NCI-H1694 treated with DMSO at 0.1 percent for 48 hours (cell line): ENCODE measurements at regions not wholly inside any gene's neighbourhood (a gene's known extent, or its start where the extent isn't known, plus 50 kb on each side); places are given as distances from the start of the nearest gene placed in this dataset.

Source experiments
- DNase-seq: peaks from one replicate; lab custom pipeline; 2025; lab: John Stamatoyannopoulos, UW

DNA sequence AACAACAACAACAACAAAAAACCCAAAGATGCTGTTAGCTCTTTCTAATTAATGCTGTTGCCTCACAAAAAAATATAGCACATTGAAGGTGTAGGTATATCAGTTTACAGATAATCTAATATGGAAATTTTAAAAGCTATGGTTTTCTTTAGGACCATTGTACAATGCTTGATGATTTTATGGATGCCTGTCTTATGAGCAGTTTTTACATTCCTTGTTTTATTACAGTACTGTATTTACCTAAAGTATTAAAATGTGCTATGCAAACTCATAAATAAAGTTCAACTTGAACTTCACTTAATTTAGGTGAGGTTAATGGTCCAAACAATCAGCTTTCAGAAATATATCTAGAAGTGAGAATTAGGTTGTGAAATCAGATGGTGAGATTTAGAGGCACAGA, 212.2 kb upstream of the GOLIM4 start:
- DNase-seq, result no peak

DNA sequence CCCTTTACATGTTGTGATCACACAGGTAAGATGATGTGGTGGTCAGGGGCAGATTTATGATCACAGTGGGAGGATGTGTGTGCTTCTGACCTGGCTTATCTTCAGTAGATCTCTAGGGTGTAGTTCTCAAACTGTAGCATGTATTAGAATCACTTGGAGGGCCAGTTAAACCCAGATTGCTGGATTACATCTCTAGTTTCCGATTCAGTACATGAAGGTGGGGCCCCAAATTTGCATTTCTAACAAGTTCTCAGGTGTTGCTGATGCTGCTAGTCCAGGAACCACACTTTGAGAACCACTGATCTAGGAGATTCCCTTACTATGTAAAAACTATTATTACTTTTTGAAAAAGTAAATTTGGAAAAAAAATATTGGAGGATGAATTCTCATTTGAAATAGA, 199.3 kb upstream of the GOLIM4 start:
- DNase-seq, result no peak

DNA sequence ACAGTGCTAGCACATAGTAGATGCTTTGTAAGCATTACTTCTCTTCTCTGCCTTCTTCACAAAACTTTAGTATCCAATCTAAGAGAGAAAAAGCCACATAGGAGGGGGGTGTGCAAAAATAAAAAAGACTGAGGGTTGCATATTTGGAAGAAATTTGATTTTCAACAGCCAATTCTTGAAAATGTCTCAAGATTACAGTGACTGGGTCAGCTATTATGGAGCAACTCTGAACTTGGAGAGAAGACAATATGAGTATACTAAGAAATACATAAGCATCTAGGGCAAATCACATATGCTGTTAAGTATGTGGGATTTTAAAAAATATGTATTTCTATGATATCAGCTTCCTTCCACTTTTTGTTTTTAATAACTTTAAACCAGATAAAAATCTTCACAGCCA, 196.6 kb upstream of the GOLIM4 start:
- DNase-seq, result no peak

DNA sequence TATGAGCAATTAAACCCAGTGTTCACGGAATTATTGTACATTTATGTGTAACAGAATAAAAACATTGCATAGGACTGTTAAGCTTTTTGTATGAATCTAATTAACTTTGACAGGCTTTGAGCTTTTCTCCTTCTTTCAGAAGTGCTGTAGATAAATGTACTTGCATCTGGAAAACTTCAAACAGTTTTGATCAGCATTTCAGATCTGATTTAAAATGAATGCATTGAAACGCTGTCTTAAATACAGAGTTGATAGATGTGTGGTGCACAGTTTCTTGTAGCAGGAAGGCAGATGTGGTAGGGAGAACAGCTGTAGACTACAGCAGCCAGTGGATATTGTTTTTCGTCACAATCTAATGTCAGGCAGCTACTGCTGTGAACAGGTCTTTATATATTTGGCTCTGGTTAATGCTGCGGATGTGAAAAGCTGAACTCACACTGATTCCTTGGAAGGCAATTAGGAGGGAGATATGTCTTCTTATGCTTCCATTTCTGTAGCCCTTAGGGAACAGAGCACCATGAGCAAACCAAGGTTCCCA, 193.8 kb upstream of the GOLIM4 start:
- DNase-seq, result no peak

DNA sequence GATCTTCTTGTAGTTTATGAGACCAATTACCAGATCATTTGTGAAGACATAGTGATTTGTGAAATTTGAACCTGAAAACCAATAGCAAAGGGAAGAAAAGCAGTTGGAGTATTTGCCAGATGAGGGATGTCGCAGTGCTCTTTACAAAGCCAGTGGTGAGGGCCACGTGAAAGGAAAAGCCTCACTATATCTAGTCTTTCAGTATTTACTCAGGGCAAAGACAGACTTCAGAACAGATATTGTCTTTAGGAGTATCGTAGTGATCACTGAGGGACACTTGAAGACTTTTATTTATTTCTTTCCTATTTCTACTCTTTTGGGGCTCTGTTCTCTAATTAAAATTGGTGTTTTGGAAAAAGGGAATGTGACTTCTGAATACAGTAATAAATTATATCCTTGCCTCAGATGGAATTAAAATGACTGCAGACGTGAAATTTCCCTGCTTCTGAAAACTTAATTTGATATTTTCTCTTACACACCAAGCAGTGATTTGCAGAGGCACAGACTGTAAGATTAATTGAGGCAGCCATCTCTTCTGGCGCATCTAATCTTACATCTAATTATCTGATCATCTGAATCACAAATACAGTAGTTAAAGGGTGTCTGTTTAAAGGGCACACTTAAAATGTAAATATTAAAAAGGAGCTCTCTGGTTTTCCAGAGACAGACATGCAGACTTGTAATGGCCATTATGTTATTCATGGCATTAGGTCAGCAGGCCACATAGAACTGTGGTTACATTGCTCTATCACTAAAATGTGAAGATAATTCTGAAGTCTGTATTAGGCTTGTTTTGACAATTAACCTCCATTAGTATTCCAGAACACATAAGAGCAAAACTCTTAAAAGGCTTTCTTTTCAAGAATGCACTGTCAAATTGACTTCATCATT, 193.0 kb upstream of the GOLIM4 start:
- DNase-seq, result no peak

DNA sequence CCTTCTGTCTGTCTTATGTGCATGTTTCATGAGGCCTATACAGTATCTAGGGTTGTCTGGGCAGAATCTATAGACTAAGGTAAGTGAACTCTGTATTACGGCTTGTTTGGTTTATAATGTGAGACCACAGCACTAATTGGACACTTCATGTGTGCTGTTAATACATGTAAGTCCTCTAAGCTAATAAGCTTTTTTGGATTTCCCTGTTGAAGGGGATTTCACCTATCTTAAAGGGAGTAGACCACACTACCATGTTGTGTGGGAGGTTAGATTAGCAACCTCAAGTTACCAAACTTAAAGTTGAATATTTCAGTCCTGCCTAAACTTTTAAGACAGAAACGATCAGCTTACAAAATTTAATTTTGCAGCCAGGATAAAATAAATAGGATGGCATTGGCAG, 189.8 kb upstream of the GOLIM4 start:
- no peak for DNase-seq

DNA sequence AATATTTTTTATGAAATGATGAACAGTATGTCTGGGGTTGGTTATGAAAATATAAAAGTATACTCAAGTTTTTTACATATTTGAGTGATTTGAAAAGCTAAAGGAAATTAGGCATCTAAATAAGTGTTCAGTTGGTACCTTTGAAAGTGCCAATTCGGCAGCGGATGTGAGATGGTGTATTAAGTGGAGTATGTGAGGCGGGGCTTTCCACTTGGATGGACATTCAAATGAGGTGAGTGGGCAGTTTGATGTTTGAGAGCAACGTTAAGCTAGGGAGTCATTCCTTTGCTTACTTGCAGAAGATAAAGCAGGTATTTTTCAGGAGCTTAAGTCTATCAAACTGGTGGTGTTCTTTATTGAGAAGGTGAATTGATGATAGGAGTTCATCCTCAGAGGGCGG, 189.0 kb upstream of the GOLIM4 start:
- DNase-seq, result no peak

DNA sequence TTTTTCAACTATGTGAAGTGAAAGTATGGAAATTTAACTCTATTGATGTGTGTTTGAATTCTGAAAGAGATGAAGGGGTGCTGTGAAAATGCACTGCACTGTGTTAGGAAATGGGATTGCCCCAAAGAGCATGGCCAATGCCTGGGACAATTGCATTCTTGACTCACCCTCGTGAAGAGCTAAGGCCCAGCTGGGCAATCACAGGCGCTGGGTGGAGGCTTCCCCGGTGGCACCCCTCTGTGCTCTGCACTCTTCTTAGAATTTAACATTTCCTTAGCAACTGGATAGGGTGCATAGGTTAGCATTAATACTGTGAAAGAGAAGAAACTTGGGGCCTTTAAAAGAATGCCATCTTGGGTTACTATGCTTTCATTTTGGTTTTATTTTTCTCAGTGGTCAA, 179.9 kb upstream of the GOLIM4 start:
- DNase-seq, result no peak

DNA sequence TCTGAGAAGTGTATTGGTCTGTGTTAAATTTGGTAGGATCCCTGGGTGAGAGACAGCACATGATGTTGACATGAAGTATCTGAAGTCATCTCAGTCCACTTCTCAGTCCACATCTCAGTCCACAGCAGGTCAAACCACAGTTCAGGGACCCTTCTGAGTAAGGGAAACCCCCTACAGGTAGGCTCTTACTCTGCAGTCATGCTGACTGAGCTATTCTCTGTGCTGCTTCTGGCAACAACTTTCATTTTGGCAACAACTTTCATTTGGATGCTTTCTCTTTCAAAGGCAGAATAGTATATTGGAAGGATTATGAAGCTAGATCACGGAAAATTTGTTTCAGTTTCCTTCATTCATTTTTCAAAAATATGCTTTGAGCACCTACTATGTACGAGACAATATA, 178.2 kb upstream of the GOLIM4 start:
- DNase-seq, result no peak

DNA sequence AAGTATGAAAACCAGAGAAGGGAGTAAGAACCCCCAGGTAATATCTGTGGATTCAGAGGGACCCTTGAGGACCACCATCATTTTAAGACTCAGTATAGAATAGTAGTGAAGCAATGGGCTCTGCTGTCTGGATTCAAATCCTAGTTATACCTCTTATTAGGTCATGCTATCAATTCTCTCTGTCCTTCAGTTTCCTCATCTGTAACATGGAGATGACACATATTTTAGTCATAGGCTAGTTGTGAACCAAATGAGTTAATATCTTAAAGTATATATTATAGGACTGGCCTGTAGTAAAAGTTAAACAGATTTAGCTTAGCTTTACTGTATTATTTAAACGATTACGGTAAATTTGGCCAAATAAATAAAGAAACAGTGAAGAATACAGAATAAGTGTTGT, 177.3 kb upstream of the GOLIM4 start:
- DNase-seq, result no peak

DNA sequence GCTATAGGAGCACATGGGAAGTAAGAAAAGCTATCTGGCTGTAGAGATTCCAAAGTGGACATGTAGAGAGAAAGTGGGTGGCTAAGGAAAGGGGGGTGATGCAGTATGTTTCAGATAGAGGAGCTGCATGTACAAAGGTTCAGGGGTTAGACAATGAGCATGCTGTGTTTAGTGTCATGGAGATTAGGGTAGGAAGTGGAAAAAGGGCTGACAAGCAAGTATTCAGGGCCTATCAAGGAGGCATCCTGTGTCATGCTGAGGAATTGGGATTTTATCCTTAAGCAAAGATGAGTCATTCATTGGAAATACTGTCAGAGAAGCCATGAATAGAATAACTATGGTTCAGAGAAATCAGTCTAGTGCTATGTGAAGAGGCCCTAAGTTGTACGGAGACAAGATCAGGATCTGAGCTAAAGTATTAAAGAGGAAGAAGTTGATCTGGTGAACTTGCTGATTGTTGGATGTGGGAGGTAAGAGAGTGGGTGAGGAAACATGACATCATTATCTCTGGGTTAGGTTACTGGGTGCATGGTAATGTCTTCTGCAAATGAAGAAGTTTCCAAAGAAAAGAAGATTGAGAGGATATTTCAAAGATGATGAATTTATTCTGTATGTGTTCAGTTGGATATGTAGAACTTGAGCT, 176.7 kb upstream of the GOLIM4 start:
- no peak for DNase-seq

DNA sequence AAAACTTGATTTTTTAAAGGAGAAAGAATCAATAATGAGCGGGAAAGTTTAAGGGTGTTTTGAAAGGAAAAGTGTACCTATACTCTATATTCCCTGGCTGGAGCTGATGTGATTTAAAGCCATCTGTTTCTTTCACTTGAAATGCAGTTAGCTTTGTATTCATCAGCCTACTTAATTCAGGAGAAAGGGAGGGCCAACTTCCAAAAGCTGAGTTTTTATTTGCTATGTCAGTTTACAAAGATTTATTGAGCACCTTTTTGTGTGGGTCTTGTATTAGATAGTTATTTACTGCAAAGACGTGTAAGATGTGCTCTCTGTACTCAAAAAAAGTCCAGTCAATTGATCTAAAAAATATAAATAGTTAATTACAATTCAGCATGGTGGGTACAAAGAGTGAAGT, 176.2 kb upstream of the GOLIM4 start:
- no peak for DNase-seq

DNA sequence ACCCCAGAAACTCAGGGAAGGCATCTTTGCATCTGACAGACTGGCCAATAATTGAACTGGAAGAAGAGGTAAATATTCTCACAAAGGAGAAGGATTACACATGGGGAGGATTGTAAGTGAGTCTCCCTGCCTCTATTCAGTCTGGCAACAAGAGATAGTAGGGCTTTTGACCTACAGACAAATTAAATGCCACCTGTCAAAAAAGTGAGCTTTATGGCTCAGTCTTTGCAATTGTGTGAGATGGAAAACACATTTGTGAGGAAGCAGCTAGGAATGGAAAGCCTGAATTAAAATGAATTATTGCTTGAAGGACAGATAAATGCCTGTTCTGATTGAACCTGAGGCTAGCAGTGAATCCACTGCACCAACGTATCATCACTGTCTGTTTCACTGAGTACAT, 173.3 kb upstream of the GOLIM4 start:
- DNase-seq, result no peak

DNA sequence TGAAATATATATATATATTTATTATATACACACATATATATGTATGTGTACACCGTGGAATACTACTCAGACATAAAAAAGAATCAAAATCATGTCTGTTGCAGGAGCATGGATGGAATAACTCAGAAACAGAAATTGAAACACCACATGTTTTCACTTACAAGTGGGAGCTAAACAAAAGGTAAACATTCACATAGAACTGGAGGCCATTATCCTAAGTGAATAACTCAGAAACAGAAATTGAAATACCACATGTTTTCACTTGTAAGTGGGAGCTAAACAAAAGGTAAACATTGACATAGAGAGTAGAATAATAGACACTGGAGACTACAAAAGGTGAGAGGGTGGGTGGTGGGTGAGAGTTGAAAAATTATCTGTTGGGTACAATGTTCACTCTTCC, 171.5 kb upstream of the GOLIM4 start:
- no peak for DNase-seq

DNA sequence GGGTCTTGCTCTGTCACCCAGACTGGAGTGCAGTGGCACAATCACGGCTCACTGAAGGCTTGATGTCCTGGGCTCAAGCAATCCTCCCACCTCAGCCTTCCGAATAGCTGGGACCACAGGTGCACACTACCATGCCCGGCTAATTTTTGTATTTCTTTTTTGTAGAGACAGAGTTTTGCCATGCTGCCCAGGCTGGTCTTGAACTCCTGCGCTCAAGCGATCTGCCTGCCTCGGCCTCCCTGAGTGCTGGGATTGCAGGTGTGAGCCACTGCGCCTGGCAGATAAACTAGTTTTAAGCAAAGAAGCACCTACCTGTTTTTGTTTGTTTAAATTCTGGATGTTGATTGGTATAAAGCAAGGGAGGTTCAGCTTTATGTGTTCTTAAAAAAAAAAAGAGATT, 170.6 kb upstream of the GOLIM4 start:
- DNase-seq, result no peak

DNA sequence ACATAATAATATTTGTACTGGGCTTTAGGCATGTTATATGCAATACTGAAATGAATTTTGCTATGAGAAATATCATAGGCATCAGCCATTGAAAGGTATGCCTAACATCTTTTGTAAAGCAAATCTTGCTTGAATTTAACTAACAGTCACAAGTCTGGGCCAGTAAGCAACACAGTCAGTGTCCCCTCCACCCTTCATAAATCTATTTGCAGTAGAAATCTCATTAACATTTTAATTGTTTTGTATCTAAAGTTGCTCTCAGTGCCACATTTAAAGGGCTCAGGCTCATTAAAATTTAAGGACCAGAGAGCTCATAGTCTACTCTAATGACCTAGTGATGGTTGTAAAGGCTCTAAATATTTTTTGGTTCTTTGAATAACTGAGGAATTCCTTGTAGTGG, 167.2 kb upstream of the GOLIM4 start:
- no peak for DNase-seq

DNA sequence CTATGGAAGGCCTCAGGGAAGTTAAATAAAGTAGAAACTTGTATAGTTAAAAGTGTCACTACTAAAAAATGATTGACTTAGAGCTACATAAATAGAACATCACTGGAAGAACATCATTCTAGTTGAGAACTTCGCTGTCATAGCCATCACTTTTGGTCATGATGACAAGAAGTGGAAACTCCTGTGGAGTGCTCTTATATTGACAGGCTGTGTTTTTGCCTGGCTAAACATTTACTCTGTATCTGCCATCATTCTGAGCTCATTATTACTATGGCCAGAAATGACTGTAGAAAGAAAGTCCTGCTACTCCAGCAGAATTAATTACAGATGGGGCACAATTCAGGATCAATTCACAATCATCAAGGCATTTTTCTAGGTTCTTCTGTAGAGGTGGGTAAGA, 165.1 kb upstream of the GOLIM4 start:
- no peak for DNase-seq

DNA sequence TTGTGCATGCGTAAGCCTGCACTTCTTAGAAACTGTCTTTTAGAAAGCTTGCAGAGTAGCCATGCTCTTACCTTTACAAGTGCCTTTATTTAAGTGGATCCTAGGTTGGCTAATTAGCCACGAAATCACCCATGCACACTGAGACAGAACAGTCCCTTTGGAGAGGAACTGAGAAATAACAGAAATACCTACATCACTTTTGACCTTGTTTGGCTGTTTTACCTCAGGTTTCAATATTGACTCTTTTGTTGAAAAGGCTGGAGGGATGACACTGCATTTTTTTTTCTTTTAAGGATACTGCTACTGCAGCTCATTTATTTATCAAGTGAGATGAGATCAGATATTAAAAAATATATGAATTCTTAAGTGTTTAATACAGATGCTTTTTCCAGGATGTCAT, 155.6 kb upstream of the GOLIM4 start:
- DNase-seq, result no peak

DNA sequence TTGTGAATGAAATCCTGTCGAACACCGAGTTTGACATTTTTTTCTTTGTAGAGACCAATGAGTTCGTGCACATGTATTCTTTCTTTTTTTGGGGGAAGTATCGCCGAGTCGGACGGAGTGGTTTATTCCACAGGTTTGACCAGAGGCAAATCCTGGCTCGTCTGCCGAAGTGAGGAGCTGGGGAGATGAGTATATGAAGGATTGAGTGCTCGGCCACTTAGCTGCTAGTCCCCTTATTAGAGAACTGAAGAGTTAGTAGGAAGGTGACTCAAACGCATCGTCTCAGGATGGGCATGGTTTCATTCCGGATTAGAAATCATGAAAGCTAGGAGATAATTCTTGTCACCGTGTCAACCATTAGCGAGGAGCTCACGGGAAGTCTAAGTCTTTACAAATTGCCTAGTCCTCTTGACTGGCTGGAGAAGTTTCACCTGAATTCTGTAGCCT, 154.7 kb upstream of the GOLIM4 start:
- DNase-seq, result no peak

DNA sequence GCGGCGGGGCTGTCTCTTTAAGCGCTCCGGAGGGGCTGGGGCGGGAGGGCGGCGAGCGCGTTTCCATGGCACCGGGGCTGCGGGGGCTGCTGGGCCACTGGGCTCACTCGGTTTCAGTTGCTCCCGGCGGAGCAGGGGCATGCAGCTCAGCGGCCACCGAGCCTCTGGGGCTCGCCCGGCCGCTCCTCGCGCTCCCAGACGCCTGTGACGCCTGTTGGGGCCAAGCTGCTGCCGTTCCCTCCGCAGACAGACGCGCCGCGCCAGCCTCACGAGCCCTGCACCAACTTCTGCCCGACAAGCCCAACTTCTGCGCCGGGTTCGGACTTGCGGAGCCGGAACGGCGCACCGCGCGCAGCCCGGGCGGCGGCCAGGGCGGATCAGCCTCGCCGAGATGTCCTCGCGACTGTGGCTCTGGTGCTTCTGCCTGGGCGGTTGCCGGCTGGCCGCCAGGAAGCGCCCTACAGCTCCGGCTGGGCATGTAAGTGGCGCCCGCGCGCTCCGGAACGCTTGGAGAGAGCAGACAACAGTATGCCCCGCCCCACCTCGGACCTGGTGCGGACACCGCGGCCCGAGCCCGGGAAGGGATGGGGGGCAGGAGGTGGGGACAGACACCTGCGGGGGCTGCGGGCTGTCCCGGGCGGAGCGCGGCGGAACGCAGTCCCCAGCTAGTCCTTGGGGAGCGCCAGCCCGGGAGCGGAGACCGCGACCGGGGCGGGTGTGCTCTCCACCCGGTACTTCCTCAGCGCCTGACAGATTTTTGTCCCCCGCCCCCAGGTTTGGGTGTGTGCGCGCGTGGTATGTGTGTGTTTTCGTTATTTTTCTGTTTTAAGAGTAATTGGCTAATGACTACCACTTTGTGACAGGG, 154.1 kb upstream of the GOLIM4 start:
- peak; percentile 18 for DNase-seq

DNA sequence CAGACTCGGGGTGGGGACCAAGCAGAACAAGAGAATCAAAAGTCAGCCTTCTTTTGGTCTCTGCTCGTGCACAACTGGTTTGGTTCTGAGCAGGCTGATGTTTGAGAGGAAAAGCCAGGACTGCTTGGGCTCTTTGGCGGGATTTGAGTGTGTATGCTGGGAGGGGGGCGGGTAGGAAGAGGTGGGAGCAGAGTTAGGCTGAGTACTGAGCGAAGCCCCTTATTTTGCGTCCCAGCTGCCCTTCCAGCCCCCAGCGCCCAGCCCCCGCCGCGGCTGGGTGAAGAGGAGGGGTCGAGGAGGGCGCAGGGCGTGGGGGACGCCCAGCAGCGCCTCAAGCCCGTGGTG, 153.5 kb upstream of the GOLIM4 start:
- DNase-seq, result no peak

DNA sequence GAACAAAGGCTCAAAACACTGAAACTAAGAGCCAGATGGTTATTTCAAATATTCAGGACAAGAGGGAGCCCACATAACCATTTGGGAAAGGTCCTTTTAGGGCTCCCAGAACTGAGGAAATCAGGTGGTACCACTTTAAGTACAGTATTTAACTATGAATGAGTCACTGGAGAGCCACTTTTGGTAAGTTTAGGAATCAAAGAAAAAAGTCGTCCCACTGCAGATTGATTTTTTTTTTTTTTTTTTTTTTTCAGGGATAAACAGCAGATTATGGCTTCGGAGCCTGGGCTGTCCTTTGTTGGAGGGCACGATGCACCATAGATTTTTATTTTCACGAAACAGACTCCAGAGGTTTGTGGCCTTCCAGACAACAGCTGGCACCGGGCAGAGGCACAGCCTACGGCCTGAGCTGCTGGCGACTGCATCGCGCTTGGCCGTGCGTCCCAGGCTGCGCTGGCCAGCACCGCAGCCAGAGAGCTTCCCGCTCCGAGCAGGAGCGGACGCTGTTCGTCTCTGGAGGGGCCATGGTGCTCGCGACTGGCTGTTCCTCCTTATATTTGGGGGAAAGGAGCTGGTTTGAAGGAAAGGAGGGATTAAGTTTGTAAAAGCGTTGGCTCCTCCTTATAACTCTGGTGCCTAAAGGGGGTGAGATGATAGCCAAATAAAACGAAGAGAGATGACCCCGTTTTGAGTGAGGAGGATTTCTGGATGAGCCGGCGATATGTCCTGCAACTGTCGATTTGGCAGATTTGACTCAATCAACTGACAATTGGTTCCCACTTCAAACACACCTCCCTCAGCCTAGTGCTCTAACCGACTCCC, 152.9 kb upstream of the GOLIM4 start:
- DNase-seq, result no peak
